22Rv1 (cell line): ENCODE measurements at regions not wholly inside any gene's neighbourhood (a gene's known extent, or its start where the extent isn't known, plus 50 kb on each side); places are given as distances from the start of the nearest gene placed in this dataset.

Experiments used
- H3K27ac ChIP-seq: fragments of 450-650 bp; 2 replicates; pipeline ENCODE4 v1.5.1; 2017
- ZFX ChIP-seq: fragments of 450-650 bp; IDR thresholded peaks from 2 replicates; pipeline ENCODE4 v1.6.1; 2017; ENCODE audit warnings: antibody characterized with exemption, borderline replicate concordance
- TF ChIP-seq, protein P1 (sequence below): fragments of 450-650 bp; IDR thresholded peaks from 2 replicates; pipeline ENCODE4 v1.5.1; 2017; ENCODE audit warnings: mild to moderate bottlenecking

- TF ChIP-seq ZFX = no peak
- TF ChIP-seq, protein P1, sequence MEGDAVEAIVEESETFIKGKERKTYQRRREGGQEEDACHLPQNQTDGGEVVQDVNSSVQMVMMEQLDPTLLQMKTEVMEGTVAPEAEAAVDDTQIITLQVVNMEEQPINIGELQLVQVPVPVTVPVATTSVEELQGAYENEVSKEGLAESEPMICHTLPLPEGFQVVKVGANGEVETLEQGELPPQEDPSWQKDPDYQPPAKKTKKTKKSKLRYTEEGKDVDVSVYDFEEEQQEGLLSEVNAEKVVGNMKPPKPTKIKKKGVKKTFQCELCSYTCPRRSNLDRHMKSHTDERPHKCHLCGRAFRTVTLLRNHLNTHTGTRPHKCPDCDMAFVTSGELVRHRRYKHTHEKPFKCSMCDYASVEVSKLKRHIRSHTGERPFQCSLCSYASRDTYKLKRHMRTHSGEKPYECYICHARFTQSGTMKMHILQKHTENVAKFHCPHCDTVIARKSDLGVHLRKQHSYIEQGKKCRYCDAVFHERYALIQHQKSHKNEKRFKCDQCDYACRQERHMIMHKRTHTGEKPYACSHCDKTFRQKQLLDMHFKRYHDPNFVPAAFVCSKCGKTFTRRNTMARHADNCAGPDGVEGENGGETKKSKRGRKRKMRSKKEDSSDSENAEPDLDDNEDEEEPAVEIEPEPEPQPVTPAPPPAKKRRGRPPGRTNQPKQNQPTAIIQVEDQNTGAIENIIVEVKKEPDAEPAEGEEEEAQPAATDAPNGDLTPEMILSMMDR = no peak
- no peak overlapping the region for H3K27ac ChIP-seq
Observed at GRCh38 chr2:105595536-105595935, 149.2 kb upstream of the NCK2 start.

GRCh38 chr2:105593221-105593967 lies 151.3 kb upstream of the NCK2 start:
- H3K27ac ChIP-seq = no peak overlapping the region
- TF ChIP-seq, protein P1 = no peak
- TF ChIP-seq ZFX = no peak

DNA sequence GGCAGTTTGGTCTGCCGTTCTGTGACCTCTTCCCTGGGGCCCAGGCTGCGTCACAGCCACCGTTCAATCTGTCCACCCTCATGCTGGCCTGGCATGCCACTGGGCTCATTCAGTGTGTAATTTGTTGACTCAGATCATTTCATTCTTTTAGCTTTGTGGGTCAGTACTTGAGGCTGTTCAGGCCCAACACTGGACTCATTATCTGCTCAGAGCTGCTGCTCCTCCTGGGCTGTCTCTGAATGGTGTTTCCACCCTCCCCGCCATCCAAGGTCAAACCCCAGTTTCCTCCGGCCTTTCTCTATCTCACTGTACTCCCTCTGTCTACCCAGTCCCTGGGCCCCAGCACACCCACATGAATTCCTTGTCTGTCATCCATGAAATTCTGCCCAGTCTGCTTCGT lies 152.4 kb upstream of the NCK2 start:
- TF ChIP-seq ZFX = no peak
- TF ChIP-seq, protein P1 = no peak
- H3K27ac ChIP-seq = no peak overlapping the region

DNA sequence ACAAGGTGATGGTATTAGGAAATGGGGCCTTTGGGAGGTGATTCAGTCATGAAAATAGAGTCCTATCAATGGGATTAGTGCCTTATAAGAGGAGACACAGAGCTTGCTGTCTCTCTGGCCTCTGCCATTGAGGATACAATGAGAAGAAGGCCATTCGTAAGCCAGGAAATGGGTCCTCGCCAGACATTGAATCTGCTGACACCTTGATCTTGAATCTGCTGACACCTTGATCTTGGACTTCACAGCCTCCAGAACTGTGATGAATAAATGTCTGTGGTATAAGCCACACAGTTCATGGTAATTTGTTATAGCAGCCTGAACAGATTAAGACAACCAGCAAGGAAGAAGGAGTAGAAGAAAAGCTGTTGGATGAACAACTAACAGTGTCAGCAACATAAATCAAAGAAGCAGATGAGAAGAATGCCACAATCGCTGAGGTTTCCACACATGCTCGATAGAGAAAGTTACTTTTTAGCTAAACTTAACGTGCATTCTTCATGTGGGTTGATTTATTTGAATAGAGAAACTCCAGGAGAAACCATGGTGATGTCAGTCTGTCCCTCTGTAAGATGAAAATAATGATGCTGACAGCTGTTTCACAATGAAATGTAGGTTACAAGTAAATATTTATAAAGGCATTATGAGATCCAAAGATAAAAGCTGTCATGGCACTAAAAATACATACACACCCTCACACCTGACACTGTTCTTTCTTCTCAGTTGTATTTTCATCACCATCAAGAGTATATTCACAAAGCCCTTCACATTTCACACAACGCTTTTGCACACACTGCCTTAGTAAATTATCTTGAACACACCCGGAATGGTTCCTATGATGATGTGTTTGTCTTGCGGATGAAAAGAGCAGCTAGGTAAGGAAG lies 153.7 kb upstream of the NCK2 start:
- H3K27ac ChIP-seq = no peak overlapping the region
- TF ChIP-seq ZFX = no peak
- TF ChIP-seq, protein P1 = no peak

- TF ChIP-seq ZFX = no peak
- TF ChIP-seq, protein P1 = no peak
- H3K27ac ChIP-seq = no peak overlapping the region
Observed at GRCh38 chr2:105588581-105588980, 156.1 kb upstream of the NCK2 start.

DNA sequence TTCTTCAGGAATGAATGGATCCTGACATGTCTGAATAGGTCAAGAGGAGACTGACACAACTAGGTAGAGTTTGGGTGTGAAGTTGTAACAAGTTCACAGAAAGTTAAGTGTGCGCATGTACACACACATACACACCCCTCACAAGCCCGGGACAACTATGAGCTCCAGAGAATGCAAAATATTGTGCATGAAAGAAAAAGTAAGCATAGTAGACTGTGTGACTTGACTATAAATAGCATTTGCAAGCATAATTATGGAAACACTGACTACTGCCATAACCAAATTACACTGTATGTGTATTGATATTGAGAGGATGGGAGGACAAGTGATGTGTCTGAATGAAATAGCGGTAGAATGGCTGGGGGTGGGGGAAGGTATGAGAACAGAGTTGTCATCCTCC lies 157.1 kb upstream of the NCK2 start:
- H3K27ac ChIP-seq = no peak overlapping the region
- TF ChIP-seq, protein P1 = no peak
- no peak for TF ChIP-seq ZFX
